GM12872 (cell line): ENCODE measurements at regions not wholly inside any gene's neighbourhood (a gene's known extent, or its start where the extent isn't known, plus 50 kb on each side); places are given as distances from the start of the nearest gene placed in this dataset.

Source experiments
- CTCF ChIP-seq: IDR thresholded peaks from 3 replicates; pipeline ENCODE4 v1.5.1; 2011; ENCODE audit warnings: low read depth, mild to moderate bottlenecking, low read length, moderate library complexity; ENCODE audit not compliant: insufficient read depth

- TF ChIP-seq CTCF: no peak
These were observed 77.4 kb upstream of the ANKRD28 start for GRCh38 chr3:15875016-15875689.

- TF ChIP-seq CTCF: no peak
These were observed 78.9 kb upstream of the ANKRD28 start for GRCh38 chr3:15876669-15877068.

GRCh38 chr3:15877813-15878212 lies 80.0 kb upstream of the ANKRD28 start:
- TF ChIP-seq CTCF: no peak

GRCh38 chr3:15882577-15882976 lies 84.8 kb upstream of the ANKRD28 start:
- TF ChIP-seq CTCF: no peak

- no peak for TF ChIP-seq CTCF
These were observed 86.4 kb upstream of the ANKRD28 start for GRCh38 chr3:15884132-15884531.

- no peak for TF ChIP-seq CTCF
These were observed 88.7 kb upstream of the ANKRD28 start for GRCh38 chr3:15886521-15886920.

- no peak for TF ChIP-seq CTCF
These were observed 89.5 kb upstream of the ANKRD28 start for GRCh38 chr3:15887261-15887660.

- no peak for TF ChIP-seq CTCF
These were observed 92.2 kb upstream of the ANKRD28 start for GRCh38 chr3:15889936-15890335.
